ENCODE measurements at regions not wholly inside any gene's neighbourhood (a gene's known extent, or its start where the extent isn't known, plus 50 kb on each side); places are given as distances from the start of the nearest gene placed in this dataset.

GRCh38 chr4:143071351-143071750 lies 113.4 kb upstream of the USP38 start:
- Histone ChIP-seq H3K36me3 (no peaks in the 10 kb centered on the region), H3K27me3 (no peaks in the 10 kb centered on the region), H3K27ac (replicated peaks in 1 of 4) (no peak overlapping the region), H3K4me1 (no peaks in the 10 kb centered on the region), H3K4me3 (no peak overlapping the region), H3K9me3 (peaks cover 0 to 6% (median 2%) of the 10 kb centered on the region in 4 donors)
- no peak for DNase-seq (ENCODE audit: extremely low spot score)
- TF ChIP-seq EP300 (IDR thresholded peaks at IDR 0.05) (no peak), CTCF (IDR thresholded peaks at IDR 0.05) (no peak), POLR2A (IDR thresholded peaks at IDR 0.05; ENCODE audit: low read depth) (no peak), POLR2AphosphoS5 (IDR thresholded peaks at IDR 0.05) (no peak)
- intact Hi-C loops (cut with DNase I): no loop called here
- no CpG with 5 or more reads among the region's 4 CpGs for WGBS

- no peak for DNase-seq (ENCODE audit: extremely low spot score)
- no peaks in the 10 kb centered on the region for H3K36me3 ChIP-seq
- intact Hi-C loops (cut with DNase I): no loop called here
- H3K27ac ChIP-seq (replicated peaks in 1 of 4): no peak overlapping the region
- TF ChIP-seq CTCF (IDR thresholded peaks at IDR 0.05) (no peak), POLR2AphosphoS5 (IDR thresholded peaks at IDR 0.05) (no peak), EP300 (IDR thresholded peaks at IDR 0.05) (no peak), POLR2A (IDR thresholded peaks at IDR 0.05; ENCODE audit: low read depth) (no peak)
- H3K27me3 ChIP-seq: no peaks in the 10 kb centered on the region
- no peaks in the 10 kb centered on the region for H3K9me3 ChIP-seq
- no peak overlapping the region for H3K4me3 ChIP-seq
- WGBS: 69% methylated on average over 4 of the region's 4 CpGs
- H3K4me1 ChIP-seq: no peaks in the 10 kb centered on the region
These were observed 108.0 kb upstream of the USP38 start for GRCh38 chr4:143076723-143077122.

GRCh38 chr4:143082701-143083100 lies 102.0 kb upstream of the USP38 start:
- DNase-seq (ENCODE audit: extremely low spot score): no peak
- Histone ChIP-seq H3K9me3 (no peaks in the 10 kb centered on the region), H3K36me3 (no peaks in the 10 kb centered on the region), H3K4me1 (peaks cover 0 to 8% (median 0%) of the 10 kb centered on the region in 4 donors), H3K27ac (replicated peaks in 1 of 4) (no peak overlapping the region), H3K4me3 (no peak overlapping the region), H3K27me3 (no peaks in the 10 kb centered on the region)
- WGBS: 83% methylated on average over 1 of the region's 1 CpG
- TF ChIP-seq POLR2AphosphoS5 (IDR thresholded peaks at IDR 0.05) (no peak), EP300 (IDR thresholded peaks at IDR 0.05) (no peak), CTCF (IDR thresholded peaks at IDR 0.05) (no peak), POLR2A (IDR thresholded peaks at IDR 0.05; ENCODE audit: low read depth) (no peak)
- intact Hi-C loops (cut with DNase I): loop anchor here (10.0 kb wide), 2 partner anchors 728 to 958 kb away; no protein-coding TSS in a partner anchor

- Histone ChIP-seq H3K27me3 (no peaks in the 10 kb centered on the region), H3K4me1 (peaks cover 0 to 8% (median 0%) of the 10 kb centered on the region in 4 donors), H3K9me3 (no peaks in the 10 kb centered on the region), H3K4me3 (no peak overlapping the region), H3K27ac (replicated peaks in 1 of 4) (no peak overlapping the region), H3K36me3 (no peaks in the 10 kb centered on the region)
- WGBS: 43% methylated on average over 2 of the region's 2 CpGs
- TF ChIP-seq POLR2A (IDR thresholded peaks at IDR 0.05; ENCODE audit: low read depth): no peak
- TF ChIP-seq POLR2AphosphoS5 (IDR thresholded peaks at IDR 0.05): no peak
- no peak for TF ChIP-seq CTCF (IDR thresholded peaks at IDR 0.05)
- TF ChIP-seq EP300 (IDR thresholded peaks at IDR 0.05): no peak
- intact Hi-C loops (cut with DNase I): loop anchor here (2.0 to 10.0 kb wide), 3 partner anchors 201 to 959 kb away; no protein-coding TSS in a partner anchor
- no peak for DNase-seq (ENCODE audit: extremely low spot score)
These were observed 100.8 kb upstream of the USP38 start for GRCh38 chr4:143083756-143084472.
